T-cell (primary cell): ENCODE measurements at regions not wholly inside any gene's neighbourhood (a gene's known extent, or its start where the extent isn't known, plus 50 kb on each side); places are given as distances from the start of the nearest gene placed in this dataset.

ENCODE experiments used
- ATAC-seq, 4 experiments: fragments of 200-7000 bp in 3 of 4; fragments of 150-1000 bp in 1 of 4; cut with Tn5 transposase; replicated peaks in 1 of 4; 1 replicate in 3 of 4; 2 replicates in 1 of 4; pipeline ENCODE4 v1.10.0; 2021; ENCODE audit warnings: moderate library complexity in 3 of 4, mild to moderate bottlenecking in 2 of 4, moderate number of reproducible peaks in 1 of 4
- CTCF ChIA-PET, 2 donors: fragments of 300-600 bp; sonication (Branson Sonifier 250); formaldehyde crosslinking; loops; one replicate each; lab custom pipeline; 2022; ENCODE audit warnings: antibody characterized with exemption in 2 of 2; lab: Charles Lee
- POLR2A ChIA-PET, 2 donors: fragments of 300-600 bp; sonication (Branson Sonifier 250); formaldehyde crosslinking; loops; one replicate each; lab custom pipeline; 2022; ENCODE audit warnings: antibody characterized with exemption in 2 of 2; lab: Charles Lee
- DNase-seq, 35 experiments: peaks; one replicate each; pipeline versions ENCODE4 v3.0.0 to v3.0.0-alpha.2; 2013 to 2023
- H3K27ac ChIP-seq: one replicate; pipeline ENCODE4 v1.5.1; 2013; ENCODE audit warnings: low read length
- H3K27me3 ChIP-seq, 2 experiments: replicated peaks in 1 of 2; 1 replicate in 1 of 2; 2 replicates in 1 of 2; pipeline versions ENCODE4 v1.6.1 to v1.7.0; 2013; ENCODE audit warnings: low read length in 1 of 2, mixed read lengths in 1 of 2; ENCODE audit not compliant: control insufficient read depth in 2 of 2, insufficient read depth in 2 of 2; ENCODE audit errors: extremely low read depth in 1 of 2
- H3K36me3 ChIP-seq, 2 donors: 1 replicate in 1 of 2; 2 replicates in 1 of 2; pipeline versions ENCODE4 v1.6.1 to v1.7.0; 2013; ENCODE audit warnings: low read length in 1 of 2; ENCODE audit not compliant: control insufficient read depth in 2 of 2, insufficient read depth in 1 of 2; ENCODE audit errors: extremely low read depth in 1 of 2
- H3K4me1 ChIP-seq, 2 experiments: 1 replicate in 1 of 2; 2 replicates in 1 of 2; pipeline versions ENCODE4 v1.6.1 to v1.7.0; 2013; ENCODE audit warnings: low read length in 2 of 2, mixed read lengths in 1 of 2; ENCODE audit not compliant: insufficient read depth in 2 of 2, control insufficient read depth in 1 of 2; ENCODE audit errors: extremely low read depth in 1 of 2
- H3K4me3 ChIP-seq, 2 donors: 1 replicate in 1 of 2; 2 replicates in 1 of 2; pipeline versions ENCODE4 v1.5.1 to v1.7.0; 2013; ENCODE audit warnings: mild to moderate bottlenecking in 2 of 2, low read length in 1 of 2, moderate library complexity in 1 of 2; ENCODE audit not compliant: control insufficient read depth in 1 of 2; ENCODE audit errors: extremely low read depth in 1 of 2
- H3K9me3 ChIP-seq: 2 replicates; pipeline ENCODE4 v1.7.0; 2013
- H3K27ac Mint-ChIP-seq, 2 donors: one replicate each; pipeline ENCODE4 v1.8.0; 2020 to 2021; ENCODE audit warnings: mild to moderate bottlenecking in 2 of 2, mixed read lengths in 2 of 2
- H3K27me3 Mint-ChIP-seq, 2 donors: one replicate each; pipeline ENCODE4 v1.8.0; 2021 to 2022; ENCODE audit warnings: mixed read lengths in 2 of 2
- H3K36me3 Mint-ChIP-seq: one replicate; pipeline ENCODE4 v1.8.0; 2021; ENCODE audit warnings: mixed read lengths
- H3K4me1 Mint-ChIP-seq, 3 donors: one replicate each; pipeline ENCODE4 v1.8.0; 2020 to 2022; ENCODE audit warnings: mixed read lengths in 3 of 3, mild to moderate bottlenecking in 1 of 3
- H3K4me3 Mint-ChIP-seq, 3 donors: one replicate each; pipeline ENCODE4 v1.8.0; 2020 to 2022; ENCODE audit warnings: mild to moderate bottlenecking in 3 of 3, mixed read lengths in 3 of 3, moderate library complexity in 3 of 3
- H3K9me3 Mint-ChIP-seq, 3 donors: one replicate each; pipeline ENCODE4 v1.8.0; 2020 to 2022; ENCODE audit warnings: mixed read lengths in 3 of 3
- WGBS: methylation state at CpG from one replicate; pipeline ENCODE4 v1.1.5; 2013; ENCODE audit warnings: missing lambda C conversion rate; ENCODE audit not compliant: insufficient coverage; 5-methylcytosine and 5-hydroxymethylcytosine counted together

DNA sequence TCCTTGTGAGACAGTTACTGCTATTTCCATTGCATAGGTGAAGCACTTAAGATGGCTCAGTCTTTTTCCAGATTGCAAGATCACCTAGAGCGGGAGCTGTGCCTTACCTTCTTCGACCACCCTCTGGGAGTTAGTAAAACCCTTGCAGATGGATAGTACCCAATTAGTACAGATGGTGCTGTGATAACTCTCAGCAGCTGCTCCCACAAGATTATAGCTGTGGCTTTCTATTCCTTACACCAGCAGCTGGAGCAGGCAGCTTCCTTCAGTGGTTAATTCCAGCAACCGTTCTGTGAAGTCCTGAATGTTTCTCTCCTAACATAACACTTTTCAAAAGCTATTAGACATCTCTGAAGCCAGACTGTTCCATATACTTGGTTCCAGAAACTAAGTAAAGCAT lies 796.8 kb downstream of the XPNPEP1 start:
- CTCF ChIA-PET, result no interaction called here
- no peak overlapping the region for H3K27ac ChIP-seq
- no peak for DNase-seq

DNA sequence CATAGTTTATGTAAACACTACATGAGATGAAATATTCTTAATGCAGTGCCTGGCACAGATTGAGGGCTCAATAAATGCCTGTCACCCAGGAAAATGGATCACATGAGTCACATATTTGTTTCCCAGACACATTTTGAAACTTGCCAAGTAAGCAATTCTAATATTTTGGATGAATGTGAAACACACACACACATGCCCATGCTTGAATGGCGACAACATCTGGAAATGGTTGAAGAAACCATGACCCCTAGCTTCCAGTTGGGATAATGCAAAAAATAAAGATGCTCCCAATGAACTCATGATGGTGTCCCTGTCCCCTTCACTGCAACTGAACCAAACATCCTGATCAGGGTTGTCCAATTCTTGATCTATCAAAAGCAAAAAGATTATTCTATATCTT lies 797.3 kb downstream of the XPNPEP1 start:
- H3K36me3 Mint-ChIP-seq, result no peaks in the 10 kb centered on the region
- no peaks in the 10 kb centered on the region for H3K9me3 ChIP-seq
- H3K27ac ChIP-seq, result no peak overlapping the region
- H3K4me1 ChIP-seq, result no peaks in the 10 kb centered on the region
- H3K27me3 ChIP-seq, result no peaks in the 10 kb centered on the region
- no peaks in the 10 kb centered on the region for H3K27me3 Mint-ChIP-seq
- H3K4me3 Mint-ChIP-seq, result no peak overlapping the region
- ChIA-PET CTCF (no interaction called here), POLR2A (no interaction called here)
- H3K9me3 Mint-ChIP-seq, result peaks cover 0 to 16% (median 10%) of the 10 kb centered on the region in 3 donors
- no peak for ATAC-seq
- no peak overlapping the region for H3K4me3 ChIP-seq
- no peaks in the 10 kb centered on the region for H3K4me1 Mint-ChIP-seq
- H3K36me3 ChIP-seq, result no peaks in the 10 kb centered on the region
- no peak for DNase-seq
- no CpG with 5 or more reads among the region's 1 CpG for WGBS
- no peak overlapping the region for H3K27ac Mint-ChIP-seq

More for the DNA sequence above, 796.8 kb downstream of the XPNPEP1 start:
- H3K4me1 Mint-ChIP-seq, result no peaks in the 10 kb centered on the region
- Histone ChIP-seq H3K36me3 (no peaks in the 10 kb centered on the region), H3K4me1 (no peaks in the 10 kb centered on the region), H3K4me3 (no peak overlapping the region), H3K27me3 (no peaks in the 10 kb centered on the region), H3K9me3 (no peaks in the 10 kb centered on the region)
- peaks cover 0 to 15% (median 10%) of the 10 kb centered on the region in 3 donors for H3K9me3 Mint-ChIP-seq
- H3K27me3 Mint-ChIP-seq, result no peaks in the 10 kb centered on the region
- POLR2A ChIA-PET, result no interaction called here
- no peak overlapping the region for H3K4me3 Mint-ChIP-seq
- no peak for ATAC-seq
- no peaks in the 10 kb centered on the region for H3K36me3 Mint-ChIP-seq
- H3K27ac Mint-ChIP-seq, result no peak overlapping the region
- no CpG with 5 or more reads among the region's 3 CpGs for WGBS

DNA sequence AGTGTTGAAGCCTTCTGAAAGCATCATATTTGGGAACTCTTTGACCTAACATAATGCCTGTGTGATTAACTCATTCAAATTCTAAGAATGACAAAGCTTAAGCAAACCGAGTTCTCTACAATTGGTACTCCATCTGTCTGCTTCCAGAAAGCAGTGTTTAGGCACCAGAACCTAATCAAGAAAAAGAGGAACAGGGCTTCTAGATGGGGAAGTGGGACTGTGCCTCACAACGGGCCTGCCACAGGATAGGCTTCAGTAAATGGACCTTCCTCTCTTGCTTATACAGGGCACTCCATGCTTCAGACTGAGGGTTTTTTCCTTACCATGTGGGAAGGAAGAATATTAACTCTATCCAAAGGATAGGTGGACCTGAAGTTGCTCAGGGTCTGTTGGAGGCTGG lies 808.1 kb downstream of the XPNPEP1 start:
- Histone ChIP-seq H3K9me3 (peaks cover 2% of the 10 kb centered on the region), H3K27ac (no peak overlapping the region), H3K4me1 (no peaks in the 10 kb centered on the region), H3K36me3 (no peaks in the 10 kb centered on the region), H3K4me3 (no peak overlapping the region), H3K27me3 (no peaks in the 10 kb centered on the region)
- no peak overlapping the region for H3K4me3 Mint-ChIP-seq
- no peaks in the 10 kb centered on the region for H3K4me1 Mint-ChIP-seq
- no peaks in the 10 kb centered on the region for H3K36me3 Mint-ChIP-seq
- no peaks in the 10 kb centered on the region for H3K27me3 Mint-ChIP-seq
- DNase-seq, result no peak
- ChIA-PET CTCF (no interaction called here), POLR2A (no interaction called here)
- no peak overlapping the region for H3K27ac Mint-ChIP-seq
- peaks cover 12 to 19% (median 13%) of the 10 kb centered on the region in 3 donors for H3K9me3 Mint-ChIP-seq
- no CpG with 5 or more reads among the region's 2 CpGs for WGBS
- no peak for ATAC-seq

- POLR2A ChIA-PET, result no interaction called here
- CTCF ChIA-PET, result no interaction called here
- DNase-seq, result no peak
- H3K36me3 Mint-ChIP-seq, result no peaks in the 10 kb centered on the region
- Histone ChIP-seq H3K9me3 (peaks cover 2% of the 10 kb centered on the region), H3K36me3 (no peaks in the 10 kb centered on the region), H3K4me1 (no peaks in the 10 kb centered on the region), H3K27ac (no peak overlapping the region), H3K4me3 (no peak overlapping the region), H3K27me3 (no peaks in the 10 kb centered on the region)
- no peaks in the 10 kb centered on the region for H3K4me1 Mint-ChIP-seq
- no peak overlapping the region for H3K27ac Mint-ChIP-seq
- no CpG with 5 or more reads among the region's 2 CpGs for WGBS
- H3K9me3 Mint-ChIP-seq, result peaks cover 12 to 19% (median 13%) of the 10 kb centered on the region in 3 donors
- ATAC-seq, result no peak
- H3K4me3 Mint-ChIP-seq, result no peak overlapping the region
- H3K27me3 Mint-ChIP-seq, result no peaks in the 10 kb centered on the region
Observed at GRCh38 chr10:109114579-109114978, 808.7 kb downstream of the XPNPEP1 start.

- H3K4me3 Mint-ChIP-seq, result no peak overlapping the region
- peaks cover 3 to 13% (median 6%) of the 10 kb centered on the region in 3 donors for H3K9me3 Mint-ChIP-seq
- no peaks in the 10 kb centered on the region for H3K36me3 Mint-ChIP-seq
- Histone ChIP-seq H3K27ac (no peak overlapping the region), H3K4me1 (no peaks in the 10 kb centered on the region), H3K27me3 (no peaks in the 10 kb centered on the region), H3K9me3 (no peaks in the 10 kb centered on the region), H3K4me3 (no peak overlapping the region), H3K36me3 (no peaks in the 10 kb centered on the region)
- H3K27ac Mint-ChIP-seq, result no peak overlapping the region
- no peak for ATAC-seq
- ChIA-PET POLR2A (no interaction called here), CTCF (no interaction called here)
- DNase-seq, result no peak
- no peaks in the 10 kb centered on the region for H3K27me3 Mint-ChIP-seq
- H3K4me1 Mint-ChIP-seq, result no peaks in the 10 kb centered on the region
Observed at GRCh38 chr10:109106604-109107003, 816.7 kb downstream of the XPNPEP1 start.

DNA sequence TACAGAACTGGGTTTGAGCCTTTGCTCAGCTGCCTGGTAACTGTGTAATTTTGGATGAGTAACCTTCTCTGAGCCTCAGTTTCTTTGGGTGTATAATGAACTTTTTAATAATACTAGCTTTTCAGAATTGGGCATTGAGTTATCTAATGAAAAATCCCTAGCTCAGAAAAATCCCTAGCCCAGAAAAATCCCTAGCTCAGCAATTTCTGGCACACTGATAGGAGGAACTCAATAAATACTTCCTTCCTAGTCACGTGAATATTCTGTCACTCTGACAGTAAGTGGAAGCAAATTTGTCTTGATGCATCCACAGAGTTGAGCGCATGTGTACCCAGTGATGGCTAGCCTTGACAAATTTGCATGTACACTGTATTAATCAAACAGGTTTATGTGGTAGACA lies 817.6 kb downstream of the XPNPEP1 start:
- no peaks in the 10 kb centered on the region for H3K4me1 ChIP-seq
- no peaks in the 10 kb centered on the region for H3K27me3 ChIP-seq
- H3K4me3 ChIP-seq, result no peak overlapping the region
- H3K4me1 Mint-ChIP-seq, result no peaks in the 10 kb centered on the region
- WGBS, result 33% methylated on average over 1 of the region's 2 CpGs
- no peaks in the 10 kb centered on the region for H3K36me3 Mint-ChIP-seq
- DNase-seq, result no peak
- H3K9me3 ChIP-seq, result no peaks in the 10 kb centered on the region
- no peaks in the 10 kb centered on the region for H3K36me3 ChIP-seq
- peaks cover 3 to 13% (median 6%) of the 10 kb centered on the region in 3 donors for H3K9me3 Mint-ChIP-seq
- H3K27ac Mint-ChIP-seq, result no peak overlapping the region
- no peak overlapping the region for H3K27ac ChIP-seq
- CTCF ChIA-PET, result no interaction called here
- no peak for ATAC-seq
- no peak overlapping the region for H3K4me3 Mint-ChIP-seq
- no peaks in the 10 kb centered on the region for H3K27me3 Mint-ChIP-seq
- POLR2A ChIA-PET, result no interaction called here

DNA sequence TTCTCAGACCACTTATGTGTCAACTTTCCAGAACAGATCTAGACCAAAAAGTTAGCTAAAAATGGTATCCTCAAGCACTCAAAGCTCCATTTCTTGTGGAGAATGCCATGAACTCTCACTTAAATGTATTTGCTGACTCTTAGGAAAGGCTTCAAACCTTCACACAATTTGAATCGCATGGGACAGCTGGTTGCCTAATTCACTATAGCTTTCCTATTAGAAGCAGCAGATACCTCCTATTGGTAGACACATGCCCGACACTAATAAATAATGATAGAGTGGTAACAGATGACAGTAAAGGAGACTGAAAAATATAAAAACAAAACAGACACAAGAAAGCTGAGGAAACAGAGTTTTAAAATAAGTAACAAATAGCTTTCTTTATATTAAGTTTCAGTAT lies 818.5 kb downstream of the XPNPEP1 start:
- Histone ChIP-seq H3K4me1 (no peaks in the 10 kb centered on the region), H3K36me3 (no peaks in the 10 kb centered on the region), H3K4me3 (no peak overlapping the region), H3K27ac (no peak overlapping the region), H3K27me3 (no peaks in the 10 kb centered on the region), H3K9me3 (no peaks in the 10 kb centered on the region)
- peaks cover 3 to 15% (median 6%) of the 10 kb centered on the region in 3 donors for H3K9me3 Mint-ChIP-seq
- H3K27me3 Mint-ChIP-seq, result no peaks in the 10 kb centered on the region
- WGBS, result no CpG with 5 or more reads among the region's 2 CpGs
- no peak for DNase-seq
- ChIA-PET POLR2A (no interaction called here), CTCF (no interaction called here)
- H3K4me3 Mint-ChIP-seq, result no peak overlapping the region
- no peak overlapping the region for H3K27ac Mint-ChIP-seq
- no peaks in the 10 kb centered on the region for H3K4me1 Mint-ChIP-seq
- ATAC-seq, result no peak
- H3K36me3 Mint-ChIP-seq, result no peaks in the 10 kb centered on the region
